HG03108 (cell line): ENCODE measurements at regions not wholly inside any gene's neighbourhood (a gene's known extent, or its start where the extent isn't known, plus 50 kb on each side); places are given as distances from the start of the nearest gene placed in this dataset.
"Not testable (repeated sequence)": the region's sequence is repeated elsewhere in the genome, so short reads cannot be mapped to it uniquely, and the experiment has no call there.

ENCODE experiments used
- ATAC-seq: cut with Tn5 transposase; IDR thresholded peaks from one replicate; pipeline ENCODE4 v1.9.1; 2021; ENCODE audit warnings: moderate library complexity; ENCODE audit not compliant: unreplicated experiment

DNA sequence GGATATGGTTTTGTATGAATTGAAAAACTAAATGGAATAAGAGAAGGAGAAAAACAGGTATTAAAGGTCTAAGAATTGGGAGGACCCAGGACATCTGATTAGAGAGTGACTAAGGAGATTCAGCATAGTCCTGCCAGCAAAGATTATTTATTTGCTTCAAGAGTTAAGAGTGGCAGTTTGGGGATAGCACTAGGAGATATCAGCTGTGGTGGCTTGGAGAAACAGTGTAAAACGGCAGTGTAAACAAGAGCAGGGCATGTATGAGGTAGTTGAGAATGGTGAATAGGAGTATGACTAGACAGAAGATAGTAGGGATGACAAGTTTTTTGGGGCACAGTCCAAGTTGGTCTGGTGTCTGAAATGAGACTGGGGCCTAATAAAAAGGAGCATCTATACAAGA, 730.3 kb downstream of the TRHDE start:
- ATAC-seq, result not testable (repeated sequence)

DNA sequence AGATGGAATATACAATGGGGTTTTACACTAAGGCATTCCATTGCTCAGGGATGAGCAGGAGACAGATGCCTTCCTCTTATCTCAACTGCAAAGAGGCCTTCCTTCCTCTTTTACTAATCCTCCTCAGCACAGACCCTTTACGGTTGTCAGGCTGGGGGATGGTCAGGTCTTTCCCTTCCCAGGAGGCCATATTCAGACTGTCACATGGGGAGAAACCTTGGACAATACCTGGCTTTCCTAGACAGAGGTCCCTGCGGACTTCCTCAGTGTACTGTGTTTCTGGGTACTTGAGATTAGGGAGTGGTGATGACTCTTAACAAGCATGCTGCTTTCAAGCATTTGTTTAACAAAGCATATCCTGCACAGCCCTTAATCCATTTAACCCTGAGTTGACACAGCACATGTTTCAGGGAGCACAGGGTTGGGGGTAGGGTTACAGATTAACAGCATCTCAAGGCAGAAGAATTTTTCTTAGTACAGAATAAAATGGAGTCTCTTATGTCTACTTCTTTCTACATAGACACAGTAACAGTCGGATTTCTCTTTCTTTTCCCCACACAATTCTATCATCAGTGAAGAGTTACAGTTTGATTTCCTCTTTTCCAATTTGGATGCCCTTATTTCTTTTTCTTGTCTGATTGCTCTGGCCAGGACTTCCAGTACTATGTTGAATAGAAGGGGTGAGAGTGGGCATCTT, 737.1 kb downstream of the TRHDE start:
- not testable (repeated sequence) for ATAC-seq

- ATAC-seq, result no peak
Measured at GRCh38 chr12:73017981-73018380, 745.8 kb downstream of the TRHDE start.

- ATAC-seq, result no peak
Measured at GRCh38 chr12:73053893-73054292, 781.7 kb downstream of the TRHDE start.

DNA sequence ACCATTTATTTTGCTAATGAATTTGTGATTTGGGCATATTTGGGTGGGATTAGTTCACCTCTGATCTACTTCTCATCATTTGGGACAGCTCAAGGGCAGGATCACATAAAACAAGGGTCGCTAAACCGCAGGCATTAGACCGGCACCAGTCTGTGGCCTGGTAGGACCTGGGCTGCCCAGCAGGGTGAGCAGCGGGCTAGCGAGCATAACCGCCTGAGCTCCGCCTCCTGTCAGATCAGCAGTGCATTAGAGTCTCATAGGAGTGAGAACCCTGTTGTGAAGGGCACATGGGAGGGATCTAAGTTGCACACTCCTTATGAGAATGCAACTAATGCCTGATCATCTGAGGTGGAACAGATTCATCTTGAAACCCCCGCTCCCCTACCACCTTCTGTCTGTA, 785.3 kb downstream of the TRHDE start:
- ATAC-seq, result no peak

- ATAC-seq, result no peak
Measured at GRCh38 chr12:73065913-73066312, 793.7 kb downstream of the TRHDE start.

- no peak for ATAC-seq
Measured at GRCh38 chr12:73067616-73068015, 795.4 kb downstream of the TRHDE start.

DNA sequence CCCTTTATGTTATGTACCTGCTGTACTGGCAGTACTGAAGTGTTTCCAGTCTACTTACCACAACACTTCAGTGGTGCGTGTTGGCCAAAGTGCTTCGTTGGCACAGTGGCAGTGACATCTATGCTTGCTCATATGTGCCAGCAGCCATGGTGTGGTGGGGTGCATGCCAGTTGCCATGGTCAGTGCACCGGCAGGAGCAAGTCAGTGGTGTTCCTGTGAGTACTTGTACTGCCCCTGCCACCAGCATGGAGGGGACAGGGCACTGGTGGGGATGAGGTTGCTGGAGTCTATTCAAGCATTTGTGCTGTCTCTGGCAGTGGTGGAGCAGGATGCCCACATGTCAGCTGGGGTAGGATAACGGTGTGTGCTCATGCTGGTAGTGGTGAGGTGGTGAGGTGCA, 800.0 kb downstream of the TRHDE start:
- ATAC-seq, result no peak

GRCh38 chr12:73076760-73077159, 804.6 kb downstream of the TRHDE start:
- no peak for ATAC-seq

DNA sequence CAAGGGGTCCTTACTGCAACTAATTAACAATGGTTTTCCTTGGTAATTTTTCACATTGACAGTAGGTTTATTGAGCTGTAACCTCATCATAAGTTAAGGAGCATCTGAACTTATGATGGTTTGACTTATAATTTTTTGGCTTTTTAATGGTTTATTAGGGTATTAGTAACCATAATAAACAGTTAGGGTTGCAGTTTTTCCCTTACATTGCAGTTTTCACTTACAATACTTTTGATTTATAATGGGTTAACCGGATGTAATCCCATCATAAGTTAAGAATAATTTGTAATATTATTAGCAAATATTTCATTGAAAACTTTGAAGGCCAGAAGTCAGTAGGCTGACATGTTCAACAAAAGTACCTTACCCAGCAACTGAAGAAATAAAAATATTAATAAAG, 811.6 kb downstream of the TRHDE start:
- ATAC-seq, result no peak

DNA sequence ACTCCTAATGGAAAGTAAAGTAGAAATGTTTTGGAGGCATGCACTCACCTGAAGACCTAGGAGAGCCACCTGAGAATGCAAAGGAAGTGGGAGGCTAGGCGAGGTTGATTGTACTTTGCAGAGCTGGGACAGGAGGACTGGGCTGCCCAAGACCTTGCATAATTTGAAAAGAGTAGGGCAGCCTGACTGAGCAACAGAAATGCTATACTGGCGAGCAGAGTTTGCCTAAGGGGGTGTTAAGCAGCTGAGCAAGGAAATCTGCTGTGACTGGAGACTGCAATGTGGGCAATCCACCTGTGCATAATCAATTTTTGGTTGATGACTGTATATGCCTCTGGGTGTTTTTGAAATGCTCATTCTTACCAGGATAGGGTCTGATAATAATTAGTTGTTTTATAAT, 834.1 kb downstream of the TRHDE start:
- ATAC-seq, result no peak

DNA sequence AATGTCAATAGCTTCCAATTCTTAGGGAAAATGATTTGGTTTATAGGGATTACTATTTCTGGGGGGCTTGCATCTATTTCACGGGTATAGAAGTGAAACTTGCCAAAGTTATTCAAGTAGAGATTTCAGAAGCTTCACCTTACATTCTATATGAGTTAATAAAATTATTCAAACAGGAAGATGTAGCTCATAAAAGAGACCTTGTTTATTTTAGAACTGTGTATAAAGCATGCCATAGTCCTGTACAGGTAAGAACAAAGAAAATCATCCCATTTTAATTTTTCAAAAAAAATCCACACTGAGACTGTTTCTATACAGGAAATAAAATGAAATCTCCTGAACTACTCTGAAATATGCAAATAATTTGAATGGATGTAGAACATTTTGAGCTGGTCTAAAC, 834.7 kb downstream of the TRHDE start:
- ATAC-seq, result no peak

DNA sequence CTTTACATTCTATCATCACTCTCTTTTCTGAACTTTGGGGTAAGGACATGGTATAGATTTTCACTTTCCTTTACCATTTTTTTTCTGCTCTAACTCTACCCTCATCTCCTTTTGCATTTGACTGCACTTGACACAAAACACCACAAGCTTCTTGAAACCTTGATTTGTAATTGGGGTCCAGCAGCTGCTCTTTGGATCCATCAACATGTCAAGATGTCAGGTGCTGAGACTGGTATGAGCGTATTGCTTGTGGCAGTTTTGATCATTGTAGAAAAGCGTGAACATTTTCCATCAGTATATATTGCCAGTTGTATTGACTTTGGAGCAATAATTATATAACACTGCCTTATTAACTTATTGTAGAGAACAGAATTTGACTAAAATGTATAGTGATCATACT, 838.6 kb downstream of the TRHDE start:
- no peak for ATAC-seq

GRCh38 chr12:73112035-73112816, 840.1 kb downstream of the TRHDE start:
- no peak for ATAC-seq

- ATAC-seq, result no peak
Measured at GRCh38 chr12:73124480-73124879, 852.3 kb downstream of the TRHDE start.

DNA sequence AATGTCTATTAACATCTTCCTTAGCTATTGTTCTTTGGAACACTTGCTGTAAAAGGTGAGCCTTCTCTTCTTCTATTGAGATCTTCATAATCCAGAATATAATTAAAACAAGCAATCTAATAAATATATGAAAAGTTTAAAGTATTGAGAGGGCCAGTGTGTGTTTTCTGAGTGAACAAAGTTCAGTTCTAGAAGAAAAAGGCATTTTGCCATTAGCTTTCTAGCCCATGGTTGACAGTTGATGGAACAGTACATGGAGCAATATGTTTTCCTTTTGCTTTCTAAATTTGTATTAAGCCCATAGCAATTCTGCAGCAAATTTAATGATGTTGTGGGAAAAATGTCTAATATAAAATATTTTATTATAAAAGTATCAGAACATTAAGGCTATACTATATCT, 853.0 kb downstream of the TRHDE start:
- no peak for ATAC-seq

- no peak for ATAC-seq
Measured at GRCh38 chr12:73136386-73136785, 864.2 kb downstream of the TRHDE start.

DNA sequence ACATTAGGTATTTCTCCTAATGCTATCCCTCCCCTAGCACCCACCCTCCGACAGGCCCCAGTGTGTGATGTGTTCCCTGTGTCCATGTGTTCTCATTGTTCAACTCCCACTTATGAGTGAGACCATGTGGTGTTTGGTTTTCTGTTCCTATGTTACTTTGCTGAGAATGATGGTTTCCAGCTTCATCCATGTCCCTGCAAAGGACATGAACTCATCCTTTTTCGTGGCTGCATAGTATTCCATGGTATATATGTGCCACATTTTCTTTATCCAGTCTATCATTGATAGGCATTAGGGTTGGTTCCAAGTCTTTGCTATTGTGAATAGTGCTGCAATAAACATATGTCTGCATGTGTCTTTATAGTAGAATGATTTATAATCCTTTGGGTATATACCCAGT, 867.5 kb downstream of the TRHDE start:
- not testable (repeated sequence) for ATAC-seq

GRCh38 chr12:73158341-73158740, 886.2 kb downstream of the TRHDE start:
- no peak for ATAC-seq

- no peak for ATAC-seq
Measured at GRCh38 chr12:73159954-73160353, 887.8 kb downstream of the TRHDE start.

DNA sequence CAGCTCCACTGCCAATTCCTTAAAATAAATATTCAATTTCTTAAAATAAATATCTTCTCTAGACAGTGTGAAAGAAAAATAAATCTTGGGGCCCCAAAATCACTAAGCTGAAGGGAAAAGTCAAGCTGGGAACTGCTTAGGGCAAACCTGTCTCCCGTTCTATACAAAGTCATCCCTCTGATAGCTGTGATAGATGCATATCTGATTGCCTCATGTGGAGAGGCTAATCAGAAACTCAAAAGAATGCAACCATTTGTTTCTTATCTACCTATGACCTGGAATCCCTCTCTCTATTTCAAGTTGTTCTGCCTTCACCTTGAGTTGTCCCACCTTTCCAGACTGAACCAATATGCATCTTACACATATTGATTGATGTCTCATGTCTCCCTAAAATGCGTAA, 889.8 kb downstream of the TRHDE start:
- no peak for ATAC-seq

- ATAC-seq, result no peak
Measured at GRCh38 chr12:73180734-73181133, 908.6 kb downstream of the TRHDE start.

DNA sequence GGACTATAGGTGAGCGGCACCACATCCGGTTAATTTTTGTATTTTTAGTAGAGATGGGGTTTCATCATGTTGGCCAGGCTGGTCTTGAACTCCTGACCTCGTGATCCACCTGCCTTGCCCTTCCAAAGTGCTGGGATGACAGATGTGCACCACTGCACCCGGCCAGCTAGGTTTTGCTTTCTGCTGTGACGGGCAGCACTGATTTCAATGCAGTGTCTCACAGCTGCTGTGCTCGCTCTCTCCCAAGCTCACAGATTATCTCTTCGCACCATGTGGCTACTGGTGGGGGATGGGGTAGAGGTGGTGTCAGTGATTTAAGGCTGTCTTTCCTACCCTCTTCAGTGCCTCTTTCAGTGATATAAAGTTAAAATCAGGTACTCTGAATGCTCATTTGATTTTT, 909.1 kb downstream of the TRHDE start:
- no peak for ATAC-seq
